IPS-18c (cell line): ENCODE measurements at regions not wholly inside any gene's neighbourhood (a gene's known extent, or its start where the extent isn't known, plus 50 kb on each side); places are given as distances from the start of the nearest gene placed in this dataset.

Experiments used
- H3K4me3 ChIP-seq: 2 replicates; pipeline ENCODE4 v1.7.0; 2013; ENCODE audit warnings: low read depth, mild to moderate bottlenecking, low read length, moderate library complexity; ENCODE audit not compliant: insufficient read depth
- H3K9me3 ChIP-seq: one replicate; pipeline ENCODE4 v1.6.1; 2013; ENCODE audit warnings: mild to moderate bottlenecking, low read length, moderate library complexity; ENCODE audit not compliant: control insufficient read depth, insufficient read depth

DNA sequence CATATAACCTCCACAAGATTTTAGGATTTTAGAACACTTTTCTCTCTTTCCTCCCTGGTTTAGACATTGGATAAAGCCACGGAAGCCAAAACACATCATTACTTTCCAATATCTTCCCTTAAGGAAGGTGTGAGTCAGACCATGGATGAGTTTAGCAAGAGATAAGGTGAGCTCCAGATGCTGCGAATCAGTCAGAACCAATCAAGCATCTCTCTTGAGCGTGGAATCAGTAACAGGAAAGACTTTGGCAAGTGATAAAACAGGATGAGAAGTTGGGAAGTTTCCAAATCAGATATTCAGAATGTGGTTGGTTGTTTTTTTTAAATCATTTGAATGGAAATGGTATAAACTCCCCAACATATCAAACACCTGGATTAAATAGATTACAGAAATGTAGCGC is 397.8 kb downstream of the EFNA5 start:
- H3K4me3 ChIP-seq = no peak overlapping the region
- no peaks in the 10 kb centered on the region for H3K9me3 ChIP-seq

- H3K4me3 ChIP-seq = no peak overlapping the region
Measured at GRCh38 chr5:107272509-107272908, 398.2 kb downstream of the EFNA5 start.

DNA sequence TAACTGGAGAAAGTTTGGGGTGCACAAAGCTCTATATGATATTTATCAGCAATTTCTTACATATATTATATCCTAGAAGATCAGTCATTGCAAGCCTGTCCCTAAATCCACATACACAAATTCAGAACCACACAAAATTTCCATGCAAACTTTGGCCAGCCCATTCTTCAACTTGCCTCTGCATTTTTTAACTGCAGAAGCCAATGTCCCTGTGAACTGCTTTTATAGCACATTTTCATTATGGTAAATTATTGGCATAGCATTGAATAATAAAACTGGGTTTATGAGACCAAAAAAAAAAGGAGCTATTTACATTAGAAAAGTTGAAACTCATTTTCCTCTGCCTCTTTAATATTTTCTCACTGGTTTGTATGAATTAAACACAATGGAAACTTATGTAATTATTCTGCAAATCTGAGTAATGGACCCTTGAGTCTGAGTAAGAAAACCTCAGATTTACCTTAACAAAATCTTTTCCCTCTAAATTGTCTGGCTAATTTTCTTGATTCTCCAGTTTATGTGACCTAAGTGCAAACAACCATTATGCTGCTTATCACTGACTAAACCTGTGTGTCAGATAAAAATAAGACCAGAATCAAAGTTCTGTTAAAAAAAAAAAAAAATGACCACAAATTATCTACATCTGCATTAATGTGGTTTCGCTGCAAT is 398.9 kb downstream of the EFNA5 start:
- no peak overlapping the region for H3K4me3 ChIP-seq
- no peaks in the 10 kb centered on the region for H3K9me3 ChIP-seq

More at GRCh38 chr5:107272509-107272908, 398.2 kb downstream of the EFNA5 start:
- H3K9me3 ChIP-seq = no peaks in the 10 kb centered on the region

GRCh38 chr5:107270561-107270960 is 400.2 kb downstream of the EFNA5 start:
- Histone ChIP-seq H3K4me3 (no peak overlapping the region), H3K9me3 (no peaks in the 10 kb centered on the region)

GRCh38 chr5:107269678-107270077 is 401.1 kb downstream of the EFNA5 start:
- no peaks in the 10 kb centered on the region for H3K9me3 ChIP-seq
- no peak overlapping the region for H3K4me3 ChIP-seq

- no peaks in the 10 kb centered on the region for H3K9me3 ChIP-seq
- no peak overlapping the region for H3K4me3 ChIP-seq
Measured at GRCh38 chr5:107269256-107269655, 401.5 kb downstream of the EFNA5 start.

DNA sequence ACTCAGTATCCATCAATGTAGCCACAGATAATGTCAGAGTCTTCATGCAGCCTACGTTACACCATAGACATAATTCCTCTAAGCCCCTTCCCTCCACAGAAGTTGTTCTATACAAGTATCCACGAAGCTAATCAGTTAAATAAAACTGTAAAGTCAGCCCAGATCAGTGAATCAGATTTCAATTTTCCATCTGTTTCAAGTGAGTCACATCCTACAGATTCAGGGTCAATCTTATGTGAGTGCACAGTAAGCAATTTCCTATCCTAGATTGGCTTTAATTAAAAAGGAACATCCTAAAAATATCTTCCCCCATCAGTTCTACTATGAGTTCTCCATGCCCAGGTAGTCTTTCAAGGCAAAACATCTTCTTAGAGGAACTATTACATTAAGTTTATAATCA is 402.5 kb downstream of the EFNA5 start:
- Histone ChIP-seq H3K9me3 (no peaks in the 10 kb centered on the region), H3K4me3 (no peak overlapping the region)

- H3K4me3 ChIP-seq = no peak overlapping the region
- no peaks in the 10 kb centered on the region for H3K9me3 ChIP-seq
Measured at GRCh38 chr5:107266100-107266499, 404.6 kb downstream of the EFNA5 start.

DNA sequence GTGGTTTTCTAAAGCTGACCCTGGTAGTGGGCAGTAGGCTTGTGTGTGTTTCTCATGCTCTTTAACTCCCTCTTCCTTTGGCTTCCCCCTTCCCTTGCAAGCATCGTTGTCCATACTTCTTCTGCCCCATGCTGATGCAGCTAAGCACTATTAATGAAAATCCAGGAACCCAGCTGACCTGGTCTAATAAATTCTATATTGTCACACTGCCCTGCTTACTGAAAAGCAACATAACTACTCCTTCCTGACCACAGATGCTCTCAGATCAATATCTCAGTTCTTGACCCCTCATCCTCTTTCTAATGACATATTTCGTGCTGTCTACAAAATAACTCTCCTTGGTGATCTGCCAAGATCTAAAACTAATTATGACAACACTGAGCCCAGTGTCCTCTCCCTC is 405.5 kb downstream of the EFNA5 start:
- H3K9me3 ChIP-seq = no peaks in the 10 kb centered on the region
- H3K4me3 ChIP-seq = no peak overlapping the region

- Histone ChIP-seq H3K9me3 (no peaks in the 10 kb centered on the region), H3K4me3 (no peak overlapping the region)
Measured at GRCh38 chr5:107263387-107264018, 407.2 kb downstream of the EFNA5 start.

GRCh38 chr5:107257885-107258520 is 412.7 kb downstream of the EFNA5 start:
- Histone ChIP-seq H3K4me3 (no peak overlapping the region), H3K9me3 (no peaks in the 10 kb centered on the region)

GRCh38 chr5:107254902-107255234 is 415.9 kb downstream of the EFNA5 start:
- Histone ChIP-seq H3K4me3 (no peak overlapping the region), H3K9me3 (no peaks in the 10 kb centered on the region)

- H3K4me3 ChIP-seq = no peak overlapping the region
- H3K9me3 ChIP-seq = no peaks in the 10 kb centered on the region
Measured at GRCh38 chr5:107254214-107254901, 416.4 kb downstream of the EFNA5 start.

DNA sequence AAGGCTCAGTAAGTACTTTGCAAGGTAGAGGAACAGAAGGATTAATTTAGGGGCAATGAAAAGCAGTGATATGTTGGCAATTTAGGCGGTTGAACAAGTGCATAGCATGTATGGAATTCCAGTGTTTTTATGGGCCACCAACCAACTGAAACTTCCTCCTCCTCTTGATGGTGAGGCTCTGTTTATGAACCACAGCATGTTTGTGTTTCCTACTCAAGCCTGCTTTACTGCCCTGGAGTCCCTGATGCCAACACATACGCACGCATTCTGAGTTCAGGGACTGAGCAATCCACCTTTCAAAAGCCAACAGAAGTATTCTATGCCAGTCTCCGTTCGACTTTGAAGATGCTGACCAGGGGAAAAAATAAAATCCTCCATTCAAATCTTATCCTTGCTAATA is 417.5 kb downstream of the EFNA5 start:
- H3K4me3 ChIP-seq = no peak overlapping the region
- no peaks in the 10 kb centered on the region for H3K9me3 ChIP-seq

DNA sequence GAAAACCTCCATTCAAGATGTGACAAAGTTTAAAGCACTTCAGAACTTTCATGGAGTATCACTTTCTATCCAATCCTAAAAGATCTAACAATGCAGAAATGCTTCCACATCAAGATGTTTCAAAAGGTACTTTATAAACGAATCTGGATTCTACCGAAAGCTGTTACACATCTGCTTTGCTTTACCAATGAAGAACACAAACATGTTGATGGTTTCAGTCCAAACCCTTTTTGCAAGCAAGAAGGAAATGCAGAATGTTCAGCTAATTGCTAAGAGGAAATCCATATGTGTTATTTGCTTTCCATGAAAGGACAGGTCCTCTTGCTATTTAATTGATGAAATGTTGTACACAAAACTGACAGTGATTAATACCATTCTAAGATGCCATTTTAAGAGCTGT is 419.6 kb downstream of the EFNA5 start:
- no peak overlapping the region for H3K4me3 ChIP-seq
- H3K9me3 ChIP-seq = no peaks in the 10 kb centered on the region

- no peak overlapping the region for H3K4me3 ChIP-seq
- no peaks in the 10 kb centered on the region for H3K9me3 ChIP-seq
Measured at GRCh38 chr5:107248066-107248695, 422.6 kb downstream of the EFNA5 start.

DNA sequence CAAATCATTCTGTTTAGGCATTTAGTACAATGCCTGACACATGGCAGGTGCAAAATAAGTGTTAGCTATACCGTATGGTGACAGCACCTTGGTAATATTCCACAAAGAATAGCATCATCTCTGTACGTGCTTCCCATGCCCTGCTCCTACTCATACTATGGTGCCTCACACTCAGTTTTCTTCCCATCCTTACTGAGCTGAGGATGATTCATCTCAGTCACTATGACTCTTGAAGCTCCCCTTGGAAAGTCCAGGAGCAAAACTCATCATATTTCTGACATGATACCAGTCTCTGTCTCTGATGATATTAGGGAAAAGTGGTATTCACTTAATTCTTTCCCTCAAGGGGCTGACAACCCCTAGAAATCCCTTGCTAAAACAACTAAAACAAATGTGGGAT is 423.3 kb downstream of the EFNA5 start:
- H3K4me3 ChIP-seq = no peak overlapping the region
- H3K9me3 ChIP-seq = no peaks in the 10 kb centered on the region

- Histone ChIP-seq H3K4me3 (no peak overlapping the region), H3K9me3 (no peaks in the 10 kb centered on the region)
Measured at GRCh38 chr5:107243220-107243579, 427.5 kb downstream of the EFNA5 start.
